GM23338 (cell line): ENCODE measurements at regions not wholly inside any gene's neighbourhood (a gene's known extent, or its start where the extent isn't known, plus 50 kb on each side); places are given as distances from the start of the nearest gene placed in this dataset.

Experiments used
- JUNB ChIP-seq: IDR thresholded peaks from one replicate; pipeline ENCODE4 v1.6.1; 2016; ENCODE audit warnings: antibody characterized with exemption; ENCODE audit not compliant: unreplicated experiment
- POLR2AphosphoS5 ChIP-seq: IDR thresholded peaks from 2 replicates; pipeline ENCODE4 v1.6.1; 2016; ENCODE audit warnings: antibody characterized with exemption, low read depth
- TF ChIP-seq, protein P1 (sequence below), 2 experiments: fragments of 200-600 bp in 1 of 2; sonication (generic) in 1 of 2; conservative IDR thresholded peaks; 2 replicates each; pipeline versions ENCODE4 v1.5.1 to v1.6.1; 2016 to 2017; ENCODE audit warnings: antibody characterized with exemption in 2 of 2, low read depth in 2 of 2, mild to moderate bottlenecking in 2 of 2, moderate library complexity in 1 of 2

DNA sequence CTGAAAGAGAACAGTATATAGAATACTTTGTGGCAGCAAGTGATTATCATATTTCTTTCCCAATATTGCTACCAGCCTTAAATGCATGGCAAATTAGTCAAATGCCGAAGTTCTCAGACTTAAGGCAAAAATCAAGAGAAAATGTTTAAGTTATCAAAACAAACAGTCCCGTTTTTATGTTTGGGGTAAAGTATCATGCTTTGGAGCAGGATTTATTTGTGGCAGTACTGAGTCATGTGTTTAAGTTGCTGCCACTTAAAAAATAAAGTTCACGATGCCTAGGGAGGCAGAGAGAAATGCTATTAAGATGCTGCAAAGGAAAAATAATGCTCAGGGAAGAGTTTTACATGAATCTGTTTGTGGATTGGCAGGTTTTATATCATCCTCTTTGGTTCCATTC lies 417.4 kb upstream of the MDFIC2 start:
- TF ChIP-seq, protein P1, sequence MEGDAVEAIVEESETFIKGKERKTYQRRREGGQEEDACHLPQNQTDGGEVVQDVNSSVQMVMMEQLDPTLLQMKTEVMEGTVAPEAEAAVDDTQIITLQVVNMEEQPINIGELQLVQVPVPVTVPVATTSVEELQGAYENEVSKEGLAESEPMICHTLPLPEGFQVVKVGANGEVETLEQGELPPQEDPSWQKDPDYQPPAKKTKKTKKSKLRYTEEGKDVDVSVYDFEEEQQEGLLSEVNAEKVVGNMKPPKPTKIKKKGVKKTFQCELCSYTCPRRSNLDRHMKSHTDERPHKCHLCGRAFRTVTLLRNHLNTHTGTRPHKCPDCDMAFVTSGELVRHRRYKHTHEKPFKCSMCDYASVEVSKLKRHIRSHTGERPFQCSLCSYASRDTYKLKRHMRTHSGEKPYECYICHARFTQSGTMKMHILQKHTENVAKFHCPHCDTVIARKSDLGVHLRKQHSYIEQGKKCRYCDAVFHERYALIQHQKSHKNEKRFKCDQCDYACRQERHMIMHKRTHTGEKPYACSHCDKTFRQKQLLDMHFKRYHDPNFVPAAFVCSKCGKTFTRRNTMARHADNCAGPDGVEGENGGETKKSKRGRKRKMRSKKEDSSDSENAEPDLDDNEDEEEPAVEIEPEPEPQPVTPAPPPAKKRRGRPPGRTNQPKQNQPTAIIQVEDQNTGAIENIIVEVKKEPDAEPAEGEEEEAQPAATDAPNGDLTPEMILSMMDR (conservative IDR thresholded peaks at IDR 0.05; ENCODE audit: low read depth in 2 of 2), result no peak
- TF ChIP-seq JUNB (no peak), POLR2AphosphoS5 (no peak)
